Activated CD8-positive, alpha-beta T cell treated with anti-CD3 and anti-CD28 coated beads for 36 hours (primary cell): ENCODE measurements at regions not wholly inside any gene's neighbourhood (a gene's known extent, or its start where the extent isn't known, plus 50 kb on each side); places are given as distances from the start of the nearest gene placed in this dataset.

Experiments
- ATAC-seq: fragments of 200-7000 bp; cut with Tn5 transposase; one replicate; pipeline ENCODE4 v1.10.0; 2021; ENCODE audit warnings: mild to moderate bottlenecking, moderate library complexity
- CTCF ChIA-PET: fragments of 350-600 bp; sonication (Branson Sonifier 250); formaldehyde crosslinking; loops from one replicate; lab custom pipeline; 2021; ENCODE audit warnings: antibody characterized with exemption; lab: Charles Lee
- POLR2A ChIA-PET: fragments of 350-600 bp; sonication (Branson Sonifier 250); formaldehyde crosslinking; loops from one replicate; lab custom pipeline; 2021; ENCODE audit warnings: antibody characterized with exemption; lab: Charles Lee
- DNase-seq: peaks from one replicate; pipeline ENCODE4 v3.0.0-alpha.2; 2020
- H3K27ac Mint-ChIP-seq: one replicate; pipeline ENCODE4 v1.8.0; 2021; ENCODE audit warnings: mild to moderate bottlenecking, mixed read lengths
- H3K27me3 Mint-ChIP-seq: one replicate; pipeline ENCODE4 v1.8.0; 2021; ENCODE audit warnings: mixed read lengths
- H3K36me3 Mint-ChIP-seq: one replicate; pipeline ENCODE4 v1.8.0; 2021; ENCODE audit warnings: low read depth, mixed read lengths
- H3K4me1 Mint-ChIP-seq: one replicate; pipeline ENCODE4 v1.8.0; 2021; ENCODE audit warnings: low read depth, mixed read lengths
- H3K4me3 Mint-ChIP-seq: one replicate; pipeline ENCODE4 v1.8.0; 2021; ENCODE audit warnings: mild to moderate bottlenecking, moderate library complexity, mixed read lengths
- H3K9me3 Mint-ChIP-seq: one replicate; pipeline ENCODE4 v1.8.0; 2021; ENCODE audit warnings: mixed read lengths
- CTCF ChIP-seq: fragments of 200-600 bp; IDR thresholded peaks from one replicate; pipeline ENCODE4 v1.8.0; 2022; ENCODE audit warnings: antibody characterized with exemption, mild to moderate bottlenecking
- intact Hi-C: fragments of 100-400 bp; cut with micrococcal nuclease; formaldehyde crosslinking; loops from one replicate; pipeline ENCODE4 v1.10.0; 2022

GRCh38 chr9:80839821-80840675, 849.3 kb downstream of the TLE1 start:
- H3K4me1 Mint-ChIP-seq: no peaks in the 10 kb centered on the region
- peaks cover 6% of the 10 kb centered on the region for H3K9me3 Mint-ChIP-seq
- DNase-seq (no peak), ATAC-seq (no peak)
- H3K27ac Mint-ChIP-seq: no peak overlapping the region
- TF ChIP-seq CTCF: no peak
- ChIA-PET POLR2A (no interaction called here), CTCF (no interaction called here)
- H3K4me3 Mint-ChIP-seq: no peak overlapping the region
- intact Hi-C loops: no loop called here
- no peaks in the 10 kb centered on the region for H3K27me3 Mint-ChIP-seq
- H3K36me3 Mint-ChIP-seq: no peaks in the 10 kb centered on the region

GRCh38 chr9:80836013-80836412, 853.3 kb downstream of the TLE1 start:
- Mint-ChIP-seq H3K27ac (no peak overlapping the region), H3K27me3 (no peaks in the 10 kb centered on the region), H3K36me3 (no peaks in the 10 kb centered on the region), H3K4me1 (no peaks in the 10 kb centered on the region), H3K9me3 (peaks cover 7% of the 10 kb centered on the region), H3K4me3 (no peak overlapping the region)
- ATAC-seq (no peak), DNase-seq (no peak)
- CTCF ChIA-PET: no interaction called here
- intact Hi-C loops: no loop called here
- no peak for TF ChIP-seq CTCF
- POLR2A ChIA-PET: no interaction called here

GRCh38 chr9:80831751-80832150, 857.6 kb downstream of the TLE1 start:
- ATAC-seq: no peak
- no peak for TF ChIP-seq CTCF
- POLR2A ChIA-PET: no interaction called here

GRCh38 chr9:80811656-80812055, 877.7 kb downstream of the TLE1 start:
- POLR2A ChIA-PET: no interaction called here
- CTCF ChIA-PET: no interaction called here
- H3K27ac Mint-ChIP-seq: no peak overlapping the region
- H3K36me3 Mint-ChIP-seq: no peaks in the 10 kb centered on the region
- intact Hi-C loops: no loop called here
- no peak for TF ChIP-seq CTCF
- no peaks in the 10 kb centered on the region for H3K27me3 Mint-ChIP-seq
- H3K9me3 Mint-ChIP-seq: no peaks in the 10 kb centered on the region
- ATAC-seq (no peak), DNase-seq (no peak)
- H3K4me1 Mint-ChIP-seq: no peaks in the 10 kb centered on the region
- H3K4me3 Mint-ChIP-seq: no peak overlapping the region

More at GRCh38 chr9:80831751-80832150, 857.6 kb downstream of the TLE1 start:
- no peaks in the 10 kb centered on the region for H3K36me3 Mint-ChIP-seq
- H3K27ac Mint-ChIP-seq: no peak overlapping the region
- no peak overlapping the region for H3K4me3 Mint-ChIP-seq
- CTCF ChIA-PET: no interaction called here
- intact Hi-C loops: no loop called here
- DNase-seq: no peak
- no peaks in the 10 kb centered on the region for H3K4me1 Mint-ChIP-seq
- H3K27me3 Mint-ChIP-seq: no peaks in the 10 kb centered on the region
- peaks cover 10% of the 10 kb centered on the region for H3K9me3 Mint-ChIP-seq

GRCh38 chr9:80811003-80811402, 878.3 kb downstream of the TLE1 start:
- no peaks in the 10 kb centered on the region for H3K27me3 Mint-ChIP-seq
- no peak for TF ChIP-seq CTCF
- H3K36me3 Mint-ChIP-seq: no peaks in the 10 kb centered on the region
- H3K4me3 Mint-ChIP-seq: no peak overlapping the region
- DNase-seq: no peak
- ChIA-PET POLR2A (no interaction called here), CTCF (no interaction called here)
- intact Hi-C loops: no loop called here
- H3K9me3 Mint-ChIP-seq: no peaks in the 10 kb centered on the region
- no peak for ATAC-seq
- no peak overlapping the region for H3K27ac Mint-ChIP-seq
- H3K4me1 Mint-ChIP-seq: no peaks in the 10 kb centered on the region
